Adrenal gland (tissue), 9 donors: ENCODE measurements at regions not wholly inside any gene's neighbourhood (a gene's known extent, or its start where the extent isn't known, plus 50 kb on each side); places are given as distances from the start of the nearest gene placed in this dataset.

Experiments
- DNase-seq, 7 donors: peaks; one replicate each; pipeline ENCODE4 v3.0.0-alpha.2; 2019 to 2020
- H3K27ac ChIP-seq, 5 donors: fragments of 200-600 bp; sonication (generic) in 4 of 5; 1 replicate in 3 of 5; 2 replicates in 2 of 5; pipeline versions ENCODE4 v1.5.1 to v1.8.0; 2016 to 2020; ENCODE audit warnings: mild to moderate bottlenecking in 1 of 5
- H3K27me3 ChIP-seq: fragments of 200-600 bp; 2 replicates; pipeline ENCODE4 v1.8.0; 2021
- H3K36me3 ChIP-seq, 2 donors: fragments of 200-600 bp; replicated peaks in 1 of 2; 1 replicate in 1 of 2; 2 replicates in 1 of 2; pipeline versions ENCODE4 v1.5.1 to v1.8.0; 2018 to 2022
- H3K4me1 ChIP-seq, 2 donors: fragments of 200-600 bp; replicated peaks in 1 of 2; 1 replicate in 1 of 2; 2 replicates in 1 of 2; pipeline versions ENCODE4 v1.5.1 to v1.8.0; 2018 to 2021
- H3K4me3 ChIP-seq, 4 donors: fragments of 200-600 bp; sonication (generic) in 3 of 4; one replicate each; pipeline ENCODE4 v1.5.1; 2016 to 2018
- H3K9me3 ChIP-seq, 3 donors: fragments of 200-600 bp; sonication (generic) in 1 of 3; replicated peaks in 1 of 3; 1 replicate in 2 of 3; 2 replicates in 1 of 3; pipeline versions ENCODE4 v1.5.1 to v1.8.0; 2016 to 2021
- CTCF ChIP-seq, 6 experiments: fragments of 450-650 bp in 4 of 6; fragments of 200-600 bp in 2 of 6; sonication (generic) in 1 of 6; IDR thresholded peaks; 1 replicate in 5 of 6; 2 replicates in 1 of 6; pipeline versions ENCODE4 v1.5.1 to v1.8.0; 2016 to 2021; ENCODE audit warnings: antibody characterized with exemption in 6 of 6, mild to moderate bottlenecking in 2 of 6, moderate library complexity in 1 of 6
- POLR2A ChIP-seq, 2 donors: fragments of 450-650 bp; IDR thresholded peaks; one replicate each; pipeline ENCODE4 v1.6.1; 2017; ENCODE audit warnings: antibody characterized with exemption in 2 of 2, mild to moderate bottlenecking in 2 of 2, moderate library complexity in 1 of 2
- WGBS, 4 donors: extraction: QIAGEN DNeasy Blood & Tissue Kit in 2 of 4; methylation state at CpG; one replicate each; pipeline versions ENCODE4 v1.1.5 to v1.1.7; 2013 to 2017; 5-methylcytosine and 5-hydroxymethylcytosine counted together
- intact Hi-C, 2 donors: fragments of 100-400 bp; cut with DNase I; formaldehyde crosslinking; loops; one replicate each; pipeline versions ENCODE4 v1.14.1 to v1.15.0; 2022 to 2023
- donor health status: healthy with polysubstance abuse.
- donor health status: Bipolar disorder and iron deficiency.
- donor health status: DM: yes; HTN: yes; CAD: no.
- donor health status: DM: no; HTN: no; CAD: no.
- donor health status: DM: no; HTN: no; CAD: no.

- Histone ChIP-seq H3K4me3 (no peak overlapping the region), H3K9me3 (no peaks in the 10 kb centered on the region), H3K27me3 (no peaks in the 10 kb centered on the region), H3K4me1 (no peaks in the 10 kb centered on the region), H3K36me3 (no peaks in the 10 kb centered on the region), H3K27ac (no peak overlapping the region)
- TF ChIP-seq POLR2A (IDR thresholded peaks at IDR 0.05): no peak
- TF ChIP-seq CTCF (IDR thresholded peaks at IDR 0.05): no peak
- DNase-seq: no peak
- WGBS, 4 donors: 38 to 58% (median 55%) methylated on average over 4 of the region's 4 CpGs
- intact Hi-C loops: no loop called here
These were observed 692.9 kb upstream of the EEF2KMT start for GRCh38 chr16:5790512-5790911.

- Histone ChIP-seq H3K36me3 (no peaks in the 10 kb centered on the region), H3K27me3 (no peaks in the 10 kb centered on the region), H3K27ac (no peak overlapping the region), H3K4me3 (no peak overlapping the region), H3K4me1 (no peaks in the 10 kb centered on the region), H3K9me3 (no peaks in the 10 kb centered on the region)
- no peak for DNase-seq
- WGBS, 4 donors: 62 to 76% (median 66%) methylated on average over 2 of the region's 2 CpGs
- intact Hi-C loops: no loop called here
- no peak for TF ChIP-seq CTCF (IDR thresholded peaks at IDR 0.05)
- no peak for TF ChIP-seq POLR2A (IDR thresholded peaks at IDR 0.05)
These were observed 691.4 kb upstream of the EEF2KMT start for GRCh38 chr16:5789033-5789432.

GRCh38 chr16:5781436-5781835 lies 683.8 kb upstream of the EEF2KMT start:
- Histone ChIP-seq H3K4me3 (no peak overlapping the region), H3K36me3 (no peaks in the 10 kb centered on the region), H3K4me1 (no peaks in the 10 kb centered on the region), H3K27ac (no peak overlapping the region), H3K27me3 (no peaks in the 10 kb centered on the region), H3K9me3 (no peaks in the 10 kb centered on the region)
- TF ChIP-seq CTCF (IDR thresholded peaks at IDR 0.05) (no peak), POLR2A (IDR thresholded peaks at IDR 0.05) (no peak)
- DNase-seq: no peak
- 79 to 93% (median 92%) methylated on average over 4 of the region's 4 CpGs for WGBS, 4 donors
- intact Hi-C loops: no loop called here

GRCh38 chr16:5776876-5777275 lies 679.3 kb upstream of the EEF2KMT start:
- H3K4me3 ChIP-seq: no peak overlapping the region
- TF ChIP-seq POLR2A (IDR thresholded peaks at IDR 0.05): no peak
- no peak for TF ChIP-seq CTCF (IDR thresholded peaks at IDR 0.05)
- no peak for DNase-seq
- H3K4me1 ChIP-seq: no peaks in the 10 kb centered on the region
- intact Hi-C loops: no loop called here
- WGBS, 4 donors: 34 to 46% (median 41%) methylated on average over 2 of the region's 2 CpGs
- H3K27ac ChIP-seq: no peak overlapping the region
- no peaks in the 10 kb centered on the region for H3K36me3 ChIP-seq
- H3K9me3 ChIP-seq: no peaks in the 10 kb centered on the region
- H3K27me3 ChIP-seq: no peaks in the 10 kb centered on the region
